ENCODE measurements at regions not wholly inside any gene's neighbourhood (a gene's known extent, or its start where the extent isn't known, plus 50 kb on each side); places are given as distances from the start of the nearest gene placed in this dataset.
A peak's percentile ranks its signal among the peaks of the same experiment; 100 is the strongest.

- no peak for TF ChIP-seq REST (IDR thresholded peaks at IDR 0.05; ENCODE audit: unreplicated experiment)
- no peak for TF ChIP-seq CTCF (conservative IDR thresholded peaks at IDR 0.05; ENCODE audit: low read depth in 2 of 2)
These were observed 77.3 kb upstream of the LTA4H start (continued) for GRCh38 chr12:96112733-96113132.

GRCh38 chr12:96117460-96117859 is 76.7 kb upstream of the ELK3 start:
- H3K9me3 Mint-ChIP-seq, result no peaks in the 10 kb centered on the region; the same call in 2 of the 3 replicates
- no peak overlapping the region for H3K27ac Mint-ChIP-seq
- no peaks in the 10 kb centered on the region for H4K20me1 ChIP-seq (replicated peaks; ENCODE audit: insufficient read depth)
- H3K4me3 Mint-ChIP-seq, result no peak overlapping the region
- DNase-seq (ENCODE audit: low spot score) (no peak), ATAC-seq (no peak)
- H3K27ac ChIP-seq (ENCODE audit: low read depth), result no peak overlapping the region
- H3K27me3 Mint-ChIP-seq (ENCODE audit: insufficient read depth, low read depth, poor library complexity), result peaks cover 4% of the 10 kb centered on the region
- H3K4me1 Mint-ChIP-seq, result peaks cover 13% of the 10 kb centered on the region
- H3K36me3 ChIP-seq (ENCODE audit: insufficient read depth), result no peaks in the 10 kb centered on the region
- H3K4me3 ChIP-seq, result no peak overlapping the region
- H3K9me2 ChIP-seq (ENCODE audit: insufficient read depth), result no peaks in the 10 kb centered on the region
- H3K4me2 ChIP-seq, result no peak overlapping the region
- H3K36me3 Mint-ChIP-seq (ENCODE audit: low read depth), result no peaks in the 10 kb centered on the region
- peak overlapping the region; percentile 56; the same call in 1 of the 2 replicates for H2AFZ ChIP-seq
- no peaks in the 10 kb centered on the region for H3K27me3 ChIP-seq (ENCODE audit: insufficient read depth)
- H3K79me2 ChIP-seq (replicated peaks; ENCODE audit: insufficient read depth), result no peaks in the 10 kb centered on the region
- peaks cover 6% of the 10 kb centered on the region; the same call in 1 of the 2 replicates for H3K4me1 ChIP-seq (ENCODE audit: insufficient read depth)
- H3F3A ChIP-seq (replicated peaks; ENCODE audit: low read depth), result no peaks in the 10 kb centered on the region
- TF ChIP-seq JUNB (IDR thresholded peaks at IDR 0.05; ENCODE audit: unreplicated experiment), result no peak
- no peak for TF ChIP-seq ZNF331 (CRISPR knock-in tag; IDR thresholded peaks at IDR 0.05; ENCODE audit: low read depth)
- no peak for TF ChIP-seq ETS1 (IDR thresholded peaks at IDR 0.05)
- no peak for TF ChIP-seq ZNF462 (CRISPR knock-in tag; IDR thresholded peaks at IDR 0.05)
- no peak for TF ChIP-seq CREB1 (CRISPR knock-in tag; IDR thresholded peaks at IDR 0.05; ENCODE audit: low read depth)
- TF ChIP-seq EZH2 (IDR thresholded peaks at IDR 0.05; ENCODE audit: low read depth, unreplicated experiment), result no peak
- no peak for TF ChIP-seq STAT1 (IDR thresholded peaks at IDR 0.05; ENCODE audit: unreplicated experiment)
- no peak for TF ChIP-seq NANOG (IDR thresholded peaks at IDR 0.05; ENCODE audit: borderline replicate concordance)
- no peak for TF ChIP-seq CTCF (conservative IDR thresholded peaks at IDR 0.05; ENCODE audit: low read depth in 2 of 2)
